ENCODE measurements at regions not wholly inside any gene's neighbourhood (a gene's known extent, or its start where the extent isn't known, plus 50 kb on each side); places are given as distances from the start of the nearest gene placed in this dataset.

DNA sequence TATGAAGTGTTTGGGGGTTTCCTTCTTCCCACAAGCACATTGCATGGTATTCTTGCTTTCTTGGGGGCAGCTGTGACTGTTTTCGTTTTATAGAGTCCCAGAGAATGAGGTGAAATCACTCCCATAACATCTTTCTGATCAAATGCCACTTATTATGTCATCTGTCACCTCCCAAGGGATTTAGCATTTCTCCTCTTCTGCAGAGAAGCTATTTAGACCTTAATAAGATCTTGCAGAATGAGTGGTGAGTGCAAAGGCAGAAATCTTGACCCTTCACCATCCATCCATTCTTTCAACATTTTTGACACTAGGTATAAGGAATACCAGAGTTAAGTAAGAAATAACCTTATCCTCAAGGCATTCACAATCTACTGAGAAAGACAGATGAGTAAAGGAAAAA lies 318.6 kb upstream of the POU3F1 start (continued):
- TF ChIP-seq, protein P1, sequence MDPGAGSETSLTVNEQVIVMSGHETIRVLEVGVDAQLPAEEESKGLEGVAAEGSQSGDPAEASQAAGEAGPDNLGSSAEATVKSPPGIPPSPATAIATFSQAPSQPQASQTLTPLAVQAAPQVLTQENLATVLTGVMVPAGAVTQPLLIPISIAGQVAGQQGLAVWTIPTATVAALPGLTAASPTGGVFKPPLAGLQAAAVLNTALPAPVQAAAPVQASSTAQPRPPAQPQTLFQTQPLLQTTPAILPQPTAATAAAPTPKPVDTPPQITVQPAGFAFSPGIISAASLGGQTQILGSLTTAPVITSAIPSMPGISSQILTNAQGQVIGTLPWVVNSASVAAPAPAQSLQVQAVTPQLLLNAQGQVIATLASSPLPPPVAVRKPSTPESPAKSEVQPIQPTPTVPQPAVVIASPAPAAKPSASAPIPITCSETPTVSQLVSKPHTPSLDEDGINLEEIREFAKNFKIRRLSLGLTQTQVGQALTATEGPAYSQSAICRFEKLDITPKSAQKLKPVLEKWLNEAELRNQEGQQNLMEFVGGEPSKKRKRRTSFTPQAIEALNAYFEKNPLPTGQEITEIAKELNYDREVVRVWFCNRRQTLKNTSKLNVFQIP (CRISPR knock-in tag; IDR thresholded peaks at IDR 0.05; ENCODE audit: borderline replicate concordance, low read depth) = no peak
- TF ChIP-seq ZFP3 (CRISPR knock-in tag; IDR thresholded peaks at IDR 0.05) = no peak

DNA sequence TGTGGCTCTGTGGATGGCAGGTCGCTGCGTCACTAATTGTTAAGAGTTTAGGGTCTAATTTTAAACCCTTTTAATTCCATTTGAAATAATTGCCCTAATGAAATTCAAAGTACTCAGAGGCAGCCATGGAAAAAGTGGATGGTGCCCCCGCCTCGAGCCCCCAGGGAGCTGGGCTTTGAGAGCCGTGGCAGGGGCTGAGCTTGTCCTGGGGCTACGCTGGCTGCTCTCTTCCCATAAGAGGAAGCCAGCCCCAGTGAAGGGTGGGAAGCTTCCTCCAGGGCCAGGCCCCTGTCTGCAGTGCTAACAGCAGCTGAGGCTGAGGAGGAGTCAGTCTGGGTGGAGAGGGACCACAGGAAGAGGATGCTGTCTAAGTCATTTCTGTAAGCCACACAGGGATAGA lies 315.0 kb upstream of the POU3F1 start:
- no peak for ATAC-seq

DNA sequence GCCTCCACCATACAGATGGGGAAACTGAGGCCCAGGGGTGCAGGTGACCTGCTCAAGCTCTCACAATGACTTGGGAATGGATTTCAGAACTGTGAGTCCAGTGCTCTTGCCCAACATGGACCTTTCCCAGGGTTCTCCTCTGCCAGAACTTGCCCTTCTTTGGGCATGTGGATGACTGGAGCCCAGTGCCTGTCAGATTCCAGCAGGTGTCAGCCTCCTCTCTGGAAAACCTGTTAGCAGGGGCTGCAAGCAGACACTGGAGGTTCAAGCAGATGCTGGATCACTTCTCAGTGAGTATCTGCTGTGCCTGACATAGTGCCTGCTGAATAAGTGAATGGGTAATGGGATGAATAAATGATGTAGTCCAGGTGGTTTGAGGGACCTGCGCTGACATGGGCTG lies 314.2 kb upstream of the POU3F1 start:
- TF ChIP-seq, protein P1 (CRISPR knock-in tag; IDR thresholded peaks at IDR 0.05; ENCODE audit: borderline replicate concordance, low read depth) = no peak
- no peak for TF ChIP-seq ARNTL (CRISPR knock-in tag; IDR thresholded peaks at IDR 0.05; ENCODE audit: borderline replicate concordance, low read depth)
- no peak for TF ChIP-seq PPARA (CRISPR knock-in tag; IDR thresholded peaks at IDR 0.05; ENCODE audit: borderline replicate concordance)
- TF ChIP-seq, protein P2, sequence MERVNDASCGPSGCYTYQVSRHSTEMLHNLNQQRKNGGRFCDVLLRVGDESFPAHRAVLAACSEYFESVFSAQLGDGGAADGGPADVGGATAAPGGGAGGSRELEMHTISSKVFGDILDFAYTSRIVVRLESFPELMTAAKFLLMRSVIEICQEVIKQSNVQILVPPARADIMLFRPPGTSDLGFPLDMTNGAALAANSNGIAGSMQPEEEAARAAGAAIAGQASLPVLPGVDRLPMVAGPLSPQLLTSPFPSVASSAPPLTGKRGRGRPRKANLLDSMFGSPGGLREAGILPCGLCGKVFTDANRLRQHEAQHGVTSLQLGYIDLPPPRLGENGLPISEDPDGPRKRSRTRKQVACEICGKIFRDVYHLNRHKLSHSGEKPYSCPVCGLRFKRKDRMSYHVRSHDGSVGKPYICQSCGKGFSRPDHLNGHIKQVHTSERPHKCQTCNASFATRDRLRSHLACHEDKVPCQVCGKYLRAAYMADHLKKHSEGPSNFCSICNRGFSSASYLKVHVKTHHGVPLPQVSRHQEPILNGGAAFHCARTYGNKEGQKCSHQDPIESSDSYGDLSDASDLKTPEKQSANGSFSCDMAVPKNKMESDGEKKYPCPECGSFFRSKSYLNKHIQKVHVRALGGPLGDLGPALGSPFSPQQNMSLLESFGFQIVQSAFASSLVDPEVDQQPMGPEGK (CRISPR knock-in tag; IDR thresholded peaks at IDR 0.05; ENCODE audit: borderline replicate concordance) = no peak
- TF ChIP-seq ISL1 (CRISPR knock-in tag; IDR thresholded peaks at IDR 0.05) = no peak
- no peak for TF ChIP-seq ZNF70 (CRISPR knock-in tag; IDR thresholded peaks at IDR 0.05)
- no peak for TF ChIP-seq BACH2 (CRISPR knock-in tag; IDR thresholded peaks at IDR 0.05; ENCODE audit: borderline replicate concordance)
- TF ChIP-seq ZFP3 (CRISPR knock-in tag; IDR thresholded peaks at IDR 0.05) = no peak
- no peak for TF ChIP-seq RARB (CRISPR knock-in tag; IDR thresholded peaks at IDR 0.05)
- TF ChIP-seq SNAI2 (CRISPR knock-in tag; IDR thresholded peaks at IDR 0.05) = no peak
- no peak for TF ChIP-seq OSR1 (CRISPR knock-in tag; IDR thresholded peaks at IDR 0.05)
- no peak for ATAC-seq

More for the DNA sequence above, 315.0 kb upstream of the POU3F1 start:
- no peak for TF ChIP-seq ARNTL (CRISPR knock-in tag; IDR thresholded peaks at IDR 0.05; ENCODE audit: borderline replicate concordance, low read depth)
- no peak for TF ChIP-seq CSDC2 (CRISPR knock-in tag; IDR thresholded peaks at IDR 0.05)
- TF ChIP-seq GLIS3 (CRISPR knock-in tag; IDR thresholded peaks at IDR 0.05) = no peak
- TF ChIP-seq, protein P3, sequence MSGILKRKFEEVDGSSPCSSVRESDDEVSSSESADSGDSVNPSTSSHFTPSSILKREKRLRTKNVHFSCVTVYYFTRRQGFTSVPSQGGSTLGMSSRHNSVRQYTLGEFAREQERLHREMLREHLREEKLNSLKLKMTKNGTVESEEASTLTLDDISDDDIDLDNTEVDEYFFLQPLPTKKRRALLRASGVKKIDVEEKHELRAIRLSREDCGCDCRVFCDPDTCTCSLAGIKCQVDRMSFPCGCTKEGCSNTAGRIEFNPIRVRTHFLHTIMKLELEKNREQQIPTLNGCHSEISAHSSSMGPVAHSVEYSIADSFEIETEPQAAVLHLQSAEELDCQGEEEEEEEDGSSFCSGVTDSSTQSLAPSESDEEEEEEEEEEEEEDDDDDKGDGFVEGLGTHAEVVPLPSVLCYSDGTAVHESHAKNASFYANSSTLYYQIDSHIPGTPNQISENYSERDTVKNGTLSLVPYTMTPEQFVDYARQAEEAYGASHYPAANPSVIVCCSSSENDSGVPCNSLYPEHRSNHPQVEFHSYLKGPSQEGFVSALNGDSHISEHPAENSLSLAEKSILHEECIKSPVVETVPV (CRISPR knock-in tag; IDR thresholded peaks at IDR 0.05) = no peak
- TF ChIP-seq ESRRG (CRISPR knock-in tag; IDR thresholded peaks at IDR 0.05) = no peak

DNA sequence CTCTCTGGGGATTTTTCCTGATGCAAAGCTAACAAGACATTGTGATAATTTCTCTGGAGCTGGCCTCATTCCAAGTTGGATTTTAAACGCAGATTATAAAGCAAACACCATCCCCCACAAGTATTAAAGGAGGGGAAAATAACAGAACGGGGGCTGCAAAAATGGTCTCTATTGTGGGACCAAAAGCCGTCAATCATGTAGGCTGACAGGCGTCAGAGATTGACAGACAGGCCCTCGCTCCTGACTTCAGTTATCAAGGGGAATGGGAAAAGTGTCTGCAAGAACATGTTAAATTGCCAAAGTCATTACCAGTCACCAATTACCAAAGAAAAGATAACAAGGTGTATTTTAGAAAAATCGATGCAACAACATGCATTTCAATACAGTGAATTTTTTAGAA lies 307.4 kb upstream of the POU3F1 start:
- ATAC-seq = no peak
- no peak for TF ChIP-seq ARNTL (CRISPR knock-in tag; IDR thresholded peaks at IDR 0.05; ENCODE audit: borderline replicate concordance, low read depth)
- TF ChIP-seq, protein P1 (CRISPR knock-in tag; IDR thresholded peaks at IDR 0.05; ENCODE audit: borderline replicate concordance, low read depth) = no peak
- TF ChIP-seq, protein P4, sequence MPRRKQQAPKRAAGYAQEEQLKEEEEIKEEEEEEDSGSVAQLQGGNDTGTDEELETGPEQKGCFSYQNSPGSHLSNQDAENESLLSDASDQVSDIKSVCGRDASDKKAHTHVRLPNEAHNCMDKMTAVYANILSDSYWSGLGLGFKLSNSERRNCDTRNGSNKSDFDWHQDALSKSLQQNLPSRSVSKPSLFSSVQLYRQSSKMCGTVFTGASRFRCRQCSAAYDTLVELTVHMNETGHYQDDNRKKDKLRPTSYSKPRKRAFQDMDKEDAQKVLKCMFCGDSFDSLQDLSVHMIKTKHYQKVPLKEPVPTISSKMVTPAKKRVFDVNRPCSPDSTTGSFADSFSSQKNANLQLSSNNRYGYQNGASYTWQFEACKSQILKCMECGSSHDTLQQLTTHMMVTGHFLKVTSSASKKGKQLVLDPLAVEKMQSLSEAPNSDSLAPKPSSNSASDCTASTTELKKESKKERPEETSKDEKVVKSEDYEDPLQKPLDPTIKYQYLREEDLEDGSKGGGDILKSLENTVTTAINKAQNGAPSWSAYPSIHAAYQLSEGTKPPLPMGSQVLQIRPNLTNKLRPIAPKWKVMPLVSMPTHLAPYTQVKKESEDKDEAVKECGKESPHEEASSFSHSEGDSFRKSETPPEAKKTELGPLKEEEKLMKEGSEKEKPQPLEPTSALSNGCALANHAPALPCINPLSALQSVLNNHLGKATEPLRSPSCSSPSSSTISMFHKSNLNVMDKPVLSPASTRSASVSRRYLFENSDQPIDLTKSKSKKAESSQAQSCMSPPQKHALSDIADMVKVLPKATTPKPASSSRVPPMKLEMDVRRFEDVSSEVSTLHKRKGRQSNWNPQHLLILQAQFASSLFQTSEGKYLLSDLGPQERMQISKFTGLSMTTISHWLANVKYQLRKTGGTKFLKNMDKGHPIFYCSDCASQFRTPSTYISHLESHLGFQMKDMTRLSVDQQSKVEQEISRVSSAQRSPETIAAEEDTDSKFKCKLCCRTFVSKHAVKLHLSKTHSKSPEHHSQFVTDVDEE (CRISPR knock-in tag; IDR thresholded peaks at IDR 0.05) = no peak
- TF ChIP-seq ZNF8 (CRISPR knock-in tag; IDR thresholded peaks at IDR 0.05) = no peak
- no peak for TF ChIP-seq ZC3H10 (CRISPR knock-in tag; IDR thresholded peaks at IDR 0.05)
- TF ChIP-seq, protein P3 (CRISPR knock-in tag; IDR thresholded peaks at IDR 0.05) = no peak
- TF ChIP-seq GLIS3 (CRISPR knock-in tag; IDR thresholded peaks at IDR 0.05) = no peak
- no peak for TF ChIP-seq TCF4 (CRISPR knock-in tag; IDR thresholded peaks at IDR 0.05; ENCODE audit: borderline replicate concordance)
- TF ChIP-seq BACH2 (CRISPR knock-in tag; IDR thresholded peaks at IDR 0.05; ENCODE audit: borderline replicate concordance) = no peak

All from SK-N-SH treated with all-trans-retinoic acid at 6 μM for 48 hours (cell line).